CD14-positive monocyte (primary cell): ENCODE measurements at regions not wholly inside any gene's neighbourhood (a gene's known extent, or its start where the extent isn't known, plus 50 kb on each side); places are given as distances from the start of the nearest gene placed in this dataset.

Experiments
- DNase-seq, 3 donors: peaks; one replicate each; pipeline ENCODE4 v3.0.0-alpha.2; 2011 to 2022
- H2AFZ ChIP-seq: 2 replicates; pipeline ENCODE4 v1.6.0; 2012; ENCODE audit warnings: mild to moderate bottlenecking, low read depth, low read length, inconsistent platforms; ENCODE audit not compliant: insufficient read depth, poor library complexity, severe bottlenecking
- H3K27ac ChIP-seq, 2 donors: 1 replicate in 1 of 2; 2 replicates in 1 of 2; pipeline ENCODE4 v1.5.1; 2012 to 2013; ENCODE audit warnings: low read length in 2 of 2, control low read depth in 1 of 2, inconsistent platforms in 1 of 2, low read depth in 1 of 2, mild to moderate bottlenecking in 1 of 2
- H3K27me3 ChIP-seq, 2 donors: one replicate each; pipeline versions ENCODE4 v1.6.0 to v1.6.1; 2011 to 2013; ENCODE audit warnings: low read length in 2 of 2; ENCODE audit not compliant: control insufficient read depth in 2 of 2, insufficient read depth in 2 of 2
- H3K36me3 ChIP-seq, 2 donors: replicated peaks in 1 of 2; 1 replicate in 1 of 2; 2 replicates in 1 of 2; pipeline versions ENCODE4 v1.5.1 to v1.6.1; 2012 to 2013; ENCODE audit warnings: low read length in 2 of 2, control low read depth in 1 of 2, inconsistent platforms in 1 of 2, mild to moderate bottlenecking in 1 of 2; ENCODE audit not compliant: insufficient read depth in 2 of 2, control insufficient read depth in 1 of 2
- H3K4me1 ChIP-seq, 2 donors: 1 replicate in 1 of 2; 2 replicates in 1 of 2; pipeline versions ENCODE4 v1.5.1 to v1.6.1; 2012 to 2013; ENCODE audit warnings: low read length in 2 of 2, control low read depth in 1 of 2, inconsistent platforms in 1 of 2, mild to moderate bottlenecking in 1 of 2, moderate library complexity in 1 of 2; ENCODE audit not compliant: insufficient read depth in 2 of 2, control insufficient read depth in 1 of 2
- H3K4me2 ChIP-seq: replicated peaks from 2 replicates; pipeline ENCODE3; 2012; ENCODE audit warnings: low read length, moderate library complexity, mild to moderate bottlenecking; ENCODE audit not compliant: poor library complexity, severe bottlenecking; ENCODE audit errors: extremely low read depth
- H3K4me3 ChIP-seq, 3 experiments: fragments of 200-600 bp in 1 of 3; sonication (generic) in 1 of 3; replicated peaks in 1 of 3; 1 replicate in 2 of 3; 2 replicates in 1 of 3; pipeline ENCODE4 v1.5.1; 2011 to 2013; ENCODE audit warnings: low read length in 3 of 3, mild to moderate bottlenecking in 3 of 3, control low read depth in 2 of 3, low read depth in 2 of 3, inconsistent platforms in 1 of 3, moderate library complexity in 1 of 3
- H3K79me2 ChIP-seq: 2 replicates; pipeline ENCODE4 v1.6.0; 2012; ENCODE audit warnings: mild to moderate bottlenecking, control low read depth, inconsistent platforms, low read length, moderate library complexity; ENCODE audit not compliant: insufficient read depth
- H3K9ac ChIP-seq: 2 replicates; pipeline ENCODE4 v1.6.0; 2017; ENCODE audit warnings: low read length, mild to moderate bottlenecking; ENCODE audit not compliant: insufficient read depth, poor library complexity, severe bottlenecking
- H3K9me3 ChIP-seq, 2 donors: replicated peaks in 1 of 2; 1 replicate in 1 of 2; 2 replicates in 1 of 2; pipeline versions ENCODE4 v1.5.1 to v1.6.1; 2012 to 2013; ENCODE audit warnings: low read length in 2 of 2, control low read depth in 1 of 2; ENCODE audit not compliant: control insufficient read depth in 1 of 2, insufficient read depth in 1 of 2
- H4K20me1 ChIP-seq: 2 replicates; pipeline ENCODE4 v1.6.0; 2012; ENCODE audit warnings: mild to moderate bottlenecking, low read length, control low read depth, moderate library complexity; ENCODE audit not compliant: insufficient read depth
- H3K27ac Mint-ChIP-seq, 7 donors: one replicate each; pipeline ENCODE4 v1.8.0; 2020; ENCODE audit warnings: mild to moderate bottlenecking in 7 of 7, mixed read lengths in 7 of 7, moderate library complexity in 6 of 7, inconsistent platforms in 2 of 7
- H3K27me3 Mint-ChIP-seq, 3 donors: one replicate each; pipeline ENCODE4 v1.8.0; 2021 to 2022; ENCODE audit warnings: low read depth in 3 of 3, mild to moderate bottlenecking in 3 of 3, mixed read lengths in 3 of 3, moderate library complexity in 3 of 3, inconsistent platforms in 1 of 3
- H3K36me3 Mint-ChIP-seq, 2 donors: one replicate each; pipeline ENCODE4 v1.8.0; 2020; ENCODE audit warnings: mixed read lengths in 2 of 2, inconsistent platforms in 1 of 2, mild to moderate bottlenecking in 1 of 2
- H3K4me1 Mint-ChIP-seq: one replicate; pipeline ENCODE4 v1.8.0; 2020; ENCODE audit warnings: mild to moderate bottlenecking, mixed read lengths
- H3K4me3 Mint-ChIP-seq, 2 donors: one replicate each; pipeline ENCODE4 v1.8.0; 2020; ENCODE audit warnings: mild to moderate bottlenecking in 2 of 2, mixed read lengths in 2 of 2, moderate library complexity in 1 of 2
- H3K9me3 Mint-ChIP-seq, 7 donors: one replicate each; pipeline ENCODE4 v1.8.0; 2020 to 2022; ENCODE audit warnings: mixed read lengths in 7 of 7, mild to moderate bottlenecking in 6 of 7, moderate library complexity in 6 of 7, inconsistent platforms in 2 of 7
- CTCF ChIP-seq: fragments of 200-600 bp; IDR thresholded peaks from one replicate; pipeline ENCODE4 v1.8.0; 2022; ENCODE audit warnings: antibody characterized with exemption, mild to moderate bottlenecking
- WGBS: methylation state at CpG from one replicate; pipeline ENCODE4 v1.1.5; 2013; ENCODE audit warnings: missing lambda C conversion rate; ENCODE audit not compliant: insufficient coverage; 5-methylcytosine and 5-hydroxymethylcytosine counted together
- intact Hi-C, 2 donors: fragments of 100-400 bp; cut with micrococcal nuclease; formaldehyde crosslinking; loops; one replicate each; pipeline versions ENCODE4 v1.15.0 to v1.15.1; 2023

GRCh38 chr14:26217778-26218177 lies 380.1 kb downstream of the NOVA1 start:
- Histone ChIP-seq H3K4me2 (no peak overlapping the region), H3K36me3 (no peaks in the 10 kb centered on the region), H2AFZ (no peak overlapping the region), H3K4me3 (no peak overlapping the region), H3K27ac (no peak overlapping the region), H3K9me3 (no peaks in the 10 kb centered on the region), H3K27me3 (no peaks in the 10 kb centered on the region), H3K4me1 (no peaks in the 10 kb centered on the region), H3K9ac (no peak overlapping the region), H3K79me2 (no peaks in the 10 kb centered on the region), H4K20me1 (no peaks in the 10 kb centered on the region)
- TF ChIP-seq CTCF, result no peak
- Mint-ChIP-seq H3K27ac (no peak overlapping the region), H3K27me3 (no peaks in the 10 kb centered on the region), H3K4me1 (no peaks in the 10 kb centered on the region), H3K4me3 (no peak overlapping the region), H3K36me3 (no peaks in the 10 kb centered on the region), H3K9me3 (peaks cover 0 to 2% (median 0%) of the 10 kb centered on the region in 7 donors)
- DNase-seq, result no peak
- intact Hi-C loops, result no loop called here
- WGBS, result no CpG with 5 or more reads among the region's 2 CpGs

- H3K9me3 Mint-ChIP-seq, result peaks cover 0 to 2% (median 0%) of the 10 kb centered on the region in 7 donors
- no peak for DNase-seq
- Histone ChIP-seq H3K36me3 (no peaks in the 10 kb centered on the region), H3K4me2 (no peak overlapping the region), H3K27ac (no peak overlapping the region), H3K27me3 (peaks cover 0 to 2% of the 10 kb centered on the region in 2 donors), H2AFZ (no peak overlapping the region), H3K4me1 (no peaks in the 10 kb centered on the region), H3K9me3 (no peaks in the 10 kb centered on the region), H3K79me2 (no peaks in the 10 kb centered on the region), H3K9ac (no peak overlapping the region), H3K4me3 (no peak overlapping the region), H4K20me1 (no peaks in the 10 kb centered on the region)
- no peaks in the 10 kb centered on the region for H3K36me3 Mint-ChIP-seq
- intact Hi-C loops, result no loop called here
- H3K4me1 Mint-ChIP-seq, result no peaks in the 10 kb centered on the region
- no peak for TF ChIP-seq CTCF
- WGBS, result 80% methylated on average over 1 of the region's 5 CpGs
- H3K27me3 Mint-ChIP-seq, result no peaks in the 10 kb centered on the region
- no peak overlapping the region for H3K27ac Mint-ChIP-seq
- no peak overlapping the region for H3K4me3 Mint-ChIP-seq
These were observed 381.0 kb downstream of the NOVA1 start for GRCh38 chr14:26216786-26217185.
